ENCODE measurements at regions not wholly inside any gene's neighbourhood (a gene's known extent, or its start where the extent isn't known, plus 50 kb on each side); places are given as distances from the start of the nearest gene placed in this dataset.

- Mint-ChIP-seq H3K36me3 (ENCODE audit: low read depth) (no peaks in the 10 kb centered on the region), H3K9me3 (peaks cover 3% of the 10 kb centered on the region), H3K27ac (ENCODE audit: unreplicated experiment) (peak overlapping the region; percentile 50), H3K4me1 (peaks cover 7% of the 10 kb centered on the region), H3K27me3 (ENCODE audit: low read depth) (no peaks in the 10 kb centered on the region), H3K4me3 (no peak overlapping the region)
- no peak for DNase-seq (ENCODE audit: low read depth, low spot score)
- no peak for TF ChIP-seq CTCF (conservative IDR thresholded peaks at IDR 0.05)
Observed at GRCh38 chr9:16139774-16140173, 586.9 kb downstream of the CCDC171 start.

- H3K9me3 Mint-ChIP-seq, result peaks cover 3% of the 10 kb centered on the region
- no peak for DNase-seq (ENCODE audit: low read depth, low spot score)
- peaks cover 27% of the 10 kb centered on the region for H3K4me1 Mint-ChIP-seq
- H3K27ac Mint-ChIP-seq (ENCODE audit: unreplicated experiment), result no peak overlapping the region
- TF ChIP-seq CTCF (conservative IDR thresholded peaks at IDR 0.05), result no peak
- no peaks in the 10 kb centered on the region for H3K27me3 Mint-ChIP-seq (ENCODE audit: low read depth)
- peaks cover 3% of the 10 kb centered on the region for H3K36me3 Mint-ChIP-seq (ENCODE audit: low read depth)
- no peak overlapping the region for H3K4me3 Mint-ChIP-seq
Observed at GRCh38 chr9:16143310-16143709, 590.5 kb downstream of the CCDC171 start.

DNA sequence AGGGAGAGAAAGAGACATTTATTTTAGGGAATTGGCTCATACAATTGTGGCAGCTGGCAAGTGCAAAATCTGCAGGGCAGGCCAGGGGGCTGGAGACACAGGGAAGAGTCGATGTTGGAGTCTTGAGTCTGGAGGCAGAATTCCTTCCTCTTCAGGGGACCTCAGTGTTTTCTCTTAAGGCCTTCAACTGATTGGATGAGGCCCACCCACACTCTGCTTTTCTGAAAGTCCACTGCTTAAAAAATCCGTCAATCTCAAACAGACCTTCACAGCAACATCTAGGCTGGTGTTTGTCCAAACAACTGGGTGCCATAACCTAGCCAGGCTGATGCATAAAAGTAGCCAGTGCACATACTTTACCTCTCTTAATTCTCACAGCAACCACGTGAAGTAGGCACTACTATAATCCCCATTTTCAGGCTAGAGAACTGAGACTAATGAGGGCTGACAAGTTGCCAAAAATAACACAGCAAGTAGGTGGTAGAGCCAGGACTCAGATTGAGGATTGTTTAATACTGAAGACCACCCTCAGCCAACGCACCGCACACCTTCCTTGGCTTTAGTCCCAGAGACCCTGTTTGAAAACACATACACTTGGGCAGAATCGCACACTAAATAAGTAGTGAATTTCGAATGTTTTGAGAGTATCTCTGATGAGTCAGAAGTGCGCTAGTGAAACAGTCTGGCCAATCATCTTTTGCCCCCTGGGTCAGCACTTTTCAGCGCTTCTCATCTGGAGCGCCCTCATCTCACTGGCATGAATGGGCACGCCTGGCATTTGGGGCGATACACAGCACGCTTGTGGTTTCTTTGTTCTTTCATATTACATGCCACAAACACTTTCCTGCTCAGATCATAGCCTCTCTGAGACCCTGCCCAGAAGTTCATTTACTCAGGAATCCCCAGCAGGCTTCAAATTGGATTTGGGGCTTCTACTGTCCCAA, 591.4 kb downstream of the CCDC171 start:
- H3K9me3 Mint-ChIP-seq, result peaks cover 6% of the 10 kb centered on the region
- no peak overlapping the region for H3K27ac Mint-ChIP-seq (ENCODE audit: unreplicated experiment)

DNA sequence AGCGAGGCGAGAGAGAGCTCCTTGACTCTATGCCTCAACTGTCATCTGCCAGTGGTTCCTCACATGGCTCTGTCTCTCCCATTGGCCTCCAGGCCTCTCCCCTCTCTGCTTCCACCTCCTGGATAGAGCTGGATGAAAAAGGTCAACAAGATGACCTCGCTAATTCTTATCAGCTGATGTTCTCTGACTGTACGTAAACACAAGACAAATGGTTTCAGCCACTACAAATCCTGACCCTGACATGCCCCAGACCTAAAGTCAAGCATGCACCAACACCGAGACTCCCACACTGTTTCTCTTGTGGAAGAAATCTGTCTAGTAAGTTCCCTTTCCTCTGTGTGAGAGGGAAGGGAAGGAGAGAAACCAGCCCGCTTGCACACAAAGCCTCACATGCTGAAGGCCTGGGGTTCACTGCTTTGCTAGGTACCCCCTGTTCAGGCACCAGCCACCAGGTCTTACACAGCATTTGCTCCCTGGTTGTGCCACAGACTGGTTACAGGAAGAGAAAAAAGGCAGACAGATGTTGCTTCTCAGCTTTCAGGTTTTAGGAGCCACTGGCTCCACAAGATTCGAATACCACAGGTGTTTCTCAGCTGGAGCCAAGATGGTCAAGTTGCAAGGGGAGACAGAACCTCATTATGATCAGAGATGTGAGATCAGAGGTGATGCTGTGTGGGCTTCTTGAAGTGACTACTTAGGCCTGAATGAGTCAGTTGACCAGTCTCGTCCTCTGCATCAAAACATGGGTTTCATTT, 592.5 kb downstream of the CCDC171 start:
- Mint-ChIP-seq H3K4me3 (no peak overlapping the region), H3K4me1 (peaks cover 32% of the 10 kb centered on the region), H3K36me3 (ENCODE audit: low read depth) (peaks cover 3% of the 10 kb centered on the region), H3K9me3 (peaks cover 6% of the 10 kb centered on the region), H3K27me3 (ENCODE audit: low read depth) (no peaks in the 10 kb centered on the region), H3K27ac (ENCODE audit: unreplicated experiment) (peak overlapping the region; percentile 92)
- DNase-seq (ENCODE audit: low read depth, low spot score), result no peak
- TF ChIP-seq CTCF (conservative IDR thresholded peaks at IDR 0.05), result no peak

More for the DNA sequence above, 591.4 kb downstream of the CCDC171 start:
- Mint-ChIP-seq H3K4me3 (no peak overlapping the region), H3K36me3 (ENCODE audit: low read depth) (peaks cover 3% of the 10 kb centered on the region), H3K4me1 (peaks cover 27% of the 10 kb centered on the region), H3K27me3 (ENCODE audit: low read depth) (no peaks in the 10 kb centered on the region)
- TF ChIP-seq CTCF (conservative IDR thresholded peaks at IDR 0.05), result no peak
- no peak for DNase-seq (ENCODE audit: low read depth, low spot score)

DNA sequence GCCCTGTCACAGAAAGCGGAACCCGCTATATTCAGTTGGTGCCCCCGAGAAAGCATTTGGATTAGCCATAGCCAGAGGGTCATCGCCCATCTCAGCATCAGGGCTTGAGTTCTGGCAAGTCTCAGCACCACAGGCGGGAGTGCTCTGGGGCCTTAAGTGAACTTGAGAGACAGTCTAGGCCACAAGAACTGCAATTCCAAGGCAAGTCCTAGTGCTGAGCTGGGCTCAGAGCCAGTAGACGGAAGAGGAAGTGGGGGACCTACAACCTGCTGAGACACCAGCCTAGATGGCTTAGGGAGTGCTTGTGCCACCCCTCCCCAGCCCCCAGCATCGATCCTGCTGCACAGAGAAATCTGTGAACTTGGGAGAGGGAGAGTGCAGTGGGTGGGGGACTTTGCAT, 594.9 kb downstream of the CCDC171 start:
- Mint-ChIP-seq H3K36me3 (ENCODE audit: low read depth) (peaks cover 3% of the 10 kb centered on the region), H3K4me3 (no peak overlapping the region), H3K27ac (ENCODE audit: unreplicated experiment) (no peak overlapping the region), H3K4me1 (peaks cover 49% of the 10 kb centered on the region), H3K27me3 (ENCODE audit: low read depth) (no peaks in the 10 kb centered on the region), H3K9me3 (peaks cover 3% of the 10 kb centered on the region)
- DNase-seq (ENCODE audit: low read depth, low spot score), result no peak
- TF ChIP-seq CTCF (conservative IDR thresholded peaks at IDR 0.05), result no peak

All from neural crest cell (in vitro differentiated cells).